ENCODE measurements at regions not wholly inside any gene's neighbourhood (a gene's known extent, or its start where the extent isn't known, plus 50 kb on each side); places are given as distances from the start of the nearest gene placed in this dataset.
A peak's percentile ranks its signal among the peaks of the same experiment; 100 is the strongest.

DNA sequence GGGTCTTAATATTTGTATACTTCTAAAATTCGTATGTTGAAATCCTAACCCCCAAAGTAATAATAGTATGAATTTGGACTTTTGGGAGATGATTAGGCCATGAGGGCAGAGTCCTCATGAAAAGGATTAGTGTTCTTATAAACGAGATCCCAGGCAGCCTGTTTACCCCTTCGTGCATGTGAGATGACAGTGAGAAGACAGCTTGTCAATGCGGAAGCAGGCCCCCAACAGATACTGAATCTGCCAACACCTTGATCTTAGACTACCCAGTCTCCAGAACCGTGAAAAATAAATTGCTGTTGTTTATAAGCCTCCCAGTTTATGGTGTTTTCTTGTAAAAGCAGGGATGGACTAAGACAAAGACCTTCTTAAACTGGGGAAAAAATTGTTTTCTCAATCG, 714.2 kb downstream of the SI start (continued):
- TF ChIP-seq FOXJ3 (CRISPR knock-in tag; IDR thresholded peaks at IDR 0.05) (no peak), ELF1 (IDR thresholded peaks at IDR 0.05) (no peak), JUND (IDR thresholded peaks at IDR 0.05) (no peak), PBX3 (IDR thresholded peaks at IDR 0.05) (no peak), POLR2AphosphoS5 (IDR thresholded peaks at IDR 0.05; ENCODE audit: low read depth, low read length) (no peak), TAF1 (IDR thresholded peaks at IDR 0.05; ENCODE audit: borderline replicate concordance, low read depth, low read length) (no peak), RAD21 (IDR thresholded peaks at IDR 0.05; ENCODE audit: low read length) (no peak), NFIC (IDR thresholded peaks at IDR 0.05; ENCODE audit: borderline replicate concordance) (no peak), FOSL2 (IDR thresholded peaks at IDR 0.05; ENCODE audit: borderline replicate concordance, low read depth) (no peak)
- TF ChIP-seq, protein P1, sequence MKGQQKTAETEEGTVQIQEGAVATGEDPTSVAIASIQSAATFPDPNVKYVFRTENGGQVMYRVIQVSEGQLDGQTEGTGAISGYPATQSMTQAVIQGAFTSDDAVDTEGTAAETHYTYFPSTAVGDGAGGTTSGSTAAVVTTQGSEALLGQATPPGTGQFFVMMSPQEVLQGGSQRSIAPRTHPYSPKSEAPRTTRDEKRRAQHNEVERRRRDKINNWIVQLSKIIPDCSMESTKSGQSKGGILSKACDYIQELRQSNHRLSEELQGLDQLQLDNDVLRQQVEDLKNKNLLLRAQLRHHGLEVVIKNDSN (IDR thresholded peaks at IDR 0.05; ENCODE audit: borderline replicate concordance, low read depth): no peak

DNA sequence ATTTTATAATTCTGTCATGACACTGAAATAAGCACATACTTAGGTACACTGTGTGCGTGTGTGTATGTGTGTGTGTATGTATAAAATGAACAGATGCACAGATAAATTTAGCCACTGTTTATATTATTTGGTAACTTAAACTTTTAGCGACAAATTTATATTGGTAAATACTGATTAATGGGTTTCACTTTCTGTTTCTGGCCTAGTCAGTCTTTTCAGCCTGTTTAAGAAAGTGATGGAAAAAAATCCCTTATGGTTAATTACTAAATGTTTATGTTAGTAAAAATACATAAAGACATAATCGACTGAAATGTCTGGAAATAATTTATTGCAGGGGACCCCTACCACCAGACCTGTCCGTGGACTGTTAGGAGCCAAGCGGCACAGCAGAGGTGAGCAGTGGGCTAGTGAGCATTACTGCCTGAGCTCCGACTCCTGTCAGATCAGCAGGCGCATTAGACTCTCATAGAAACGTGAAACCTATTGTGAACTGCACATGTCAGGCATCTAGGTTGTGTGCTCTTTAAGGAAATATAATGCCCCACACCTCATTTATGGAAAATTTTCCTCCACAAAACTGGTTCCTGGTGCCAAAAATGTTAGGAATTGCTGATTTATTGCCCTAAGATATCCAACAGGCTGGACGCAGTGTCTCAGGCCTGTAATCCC, 717.4 kb downstream of the SI start:
- POLR2A ChIA-PET: no interaction called here
- no peaks in the 10 kb centered on the region for H3K4me1 ChIP-seq (ENCODE audit: control insufficient read depth in 1 of 2, insufficient read depth in 2 of 2, low read depth in 1 of 2, low read length in 1 of 2)
- no peaks in the 10 kb centered on the region for H3K27me3 ChIP-seq (ENCODE audit: insufficient read depth)
- H3K27ac ChIP-seq (ENCODE audit: low read depth in 2 of 2, low read length in 1 of 2): no peak overlapping the region
- 0 out of 2 replicates have a peak overlapping the region, but pooled peaks have one; percentile 3 for H2AFZ ChIP-seq (ENCODE audit: low read depth)
- WGBS (ENCODE audit: low lambda C conversion rate): 59% methylated on average over 9 of the region's 9 CpGs
- H4K20me1 ChIP-seq (ENCODE audit: insufficient read depth): no peaks in the 10 kb centered on the region
- H3K9me2 ChIP-seq: no peaks in the 10 kb centered on the region
- H3K79me2 ChIP-seq (ENCODE audit: insufficient read depth): no peaks in the 10 kb centered on the region
- no peak overlapping the region for H3K9ac ChIP-seq
- no peaks in the 10 kb centered on the region for H3F3A ChIP-seq (replicated peaks; ENCODE audit: insufficient read depth)
- H3K4me2 ChIP-seq: no peak overlapping the region
- TF ChIP-seq REST (IDR thresholded peaks at IDR 0.05; ENCODE audit: low read depth, low read length) (no peak), POLR2AphosphoS5 (IDR thresholded peaks at IDR 0.05; ENCODE audit: low read depth, low read length) (no peak), YY1 (IDR thresholded peaks at IDR 0.05; ENCODE audit: low read depth) (no peak), NRF1 (IDR thresholded peaks at IDR 0.05; ENCODE audit: low read depth, low read length) (no peak), EP300 (IDR thresholded peaks at IDR 0.05; ENCODE audit: borderline replicate concordance in 1 of 2, low read depth in 1 of 2, low read length in 1 of 2) (no peak), FOXM1 (IDR thresholded peaks at IDR 0.05; ENCODE audit: low read depth) (no peak), NFIC (IDR thresholded peaks at IDR 0.05; ENCODE audit: borderline replicate concordance) (no peak), FOXJ3 (CRISPR knock-in tag; IDR thresholded peaks at IDR 0.05) (no peak), MAX (IDR thresholded peaks at IDR 0.05; ENCODE audit: low read depth) (no peak), SIN3A (IDR thresholded peaks at IDR 0.05; ENCODE audit: borderline replicate concordance, low read depth, low read length) (no peak), ZBTB33 (IDR thresholded peaks at IDR 0.05; ENCODE audit: borderline replicate concordance, low read depth) (no peak), TEAD4 (IDR thresholded peaks at IDR 0.05; ENCODE audit: borderline replicate concordance, insufficient read depth) (no peak), RAD21 (IDR thresholded peaks at IDR 0.05; ENCODE audit: low read length) (no peak)
- TF ChIP-seq, protein P2, sequence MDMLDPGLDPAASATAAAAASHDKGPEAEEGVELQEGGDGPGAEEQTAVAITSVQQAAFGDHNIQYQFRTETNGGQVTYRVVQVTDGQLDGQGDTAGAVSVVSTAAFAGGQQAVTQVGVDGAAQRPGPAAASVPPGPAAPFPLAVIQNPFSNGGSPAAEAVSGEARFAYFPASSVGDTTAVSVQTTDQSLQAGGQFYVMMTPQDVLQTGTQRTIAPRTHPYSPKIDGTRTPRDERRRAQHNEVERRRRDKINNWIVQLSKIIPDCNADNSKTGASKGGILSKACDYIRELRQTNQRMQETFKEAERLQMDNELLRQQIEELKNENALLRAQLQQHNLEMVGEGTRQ (IDR thresholded peaks at IDR 0.05; ENCODE audit: borderline replicate concordance, low read depth, low read length): no peak
- no peak overlapping the region for H3K4me3 ChIP-seq (ENCODE audit: low read depth in 2 of 2, low read length in 1 of 2)
- H3K9me3 ChIP-seq: no peaks in the 10 kb centered on the region
- CTCF ChIA-PET: no interaction called here
- no peaks in the 10 kb centered on the region for H3K36me3 ChIP-seq (replicated peaks in 1 of 2; ENCODE audit: control insufficient read depth in 1 of 2, insufficient read depth in 2 of 2, low read length in 1 of 2)
- no peak for DNase-seq

Measured in SK-N-SH (cell line).